GM18870 (cell line): ENCODE measurements at regions not wholly inside any gene's neighbourhood (a gene's known extent, or its start where the extent isn't known, plus 50 kb on each side); places are given as distances from the start of the nearest gene placed in this dataset.
"Not testable (repeated sequence)": the region's sequence is repeated elsewhere in the genome, so short reads cannot be mapped to it uniquely, and the experiment has no call there.

Experiments used
- ATAC-seq: cut with Tn5 transposase; IDR thresholded peaks from one replicate; pipeline ENCODE4 v1.9.1; 2021; ENCODE audit warnings: moderate library complexity; ENCODE audit not compliant: unreplicated experiment

DNA sequence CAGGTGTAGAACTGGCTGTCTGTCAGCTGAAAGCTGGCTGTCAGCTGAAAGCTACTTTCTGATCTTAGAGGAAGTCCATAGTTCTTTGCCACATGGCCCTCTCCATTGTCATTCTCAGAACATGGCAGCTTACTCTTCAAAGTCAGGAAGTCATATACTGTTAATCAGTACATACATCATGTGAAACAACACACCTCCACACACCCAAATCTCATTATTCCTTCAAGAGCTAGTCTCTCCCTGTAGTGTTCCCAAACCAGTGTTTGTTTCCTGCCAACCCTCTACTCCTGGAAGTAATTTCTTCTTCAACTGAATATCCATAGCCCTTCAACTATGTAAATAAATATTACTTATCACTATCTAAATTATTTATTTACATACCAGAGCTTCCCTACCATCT lies 58.9 kb downstream of the OR5AK2 start:
- ATAC-seq, result no peak

DNA sequence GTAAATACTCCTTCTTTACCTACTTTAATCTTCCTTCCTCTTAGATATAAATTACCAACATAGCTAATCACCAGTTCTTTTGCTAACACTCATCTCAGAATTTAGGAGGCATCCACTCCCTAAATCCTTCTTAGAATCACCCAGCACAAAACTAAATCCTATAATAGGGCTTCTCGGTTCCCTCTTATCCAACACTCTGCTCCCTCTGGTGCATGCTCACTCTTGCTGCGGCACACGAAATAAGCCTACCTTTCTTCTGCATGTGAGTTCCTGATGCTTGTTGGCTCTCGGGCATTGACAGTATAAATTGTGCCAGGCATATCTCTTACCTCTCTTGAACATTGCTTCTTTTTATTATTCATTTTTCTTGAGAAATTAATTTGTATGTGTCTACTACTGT lies 61.0 kb downstream of the OR5AK2 start:
- no peak for ATAC-seq

DNA sequence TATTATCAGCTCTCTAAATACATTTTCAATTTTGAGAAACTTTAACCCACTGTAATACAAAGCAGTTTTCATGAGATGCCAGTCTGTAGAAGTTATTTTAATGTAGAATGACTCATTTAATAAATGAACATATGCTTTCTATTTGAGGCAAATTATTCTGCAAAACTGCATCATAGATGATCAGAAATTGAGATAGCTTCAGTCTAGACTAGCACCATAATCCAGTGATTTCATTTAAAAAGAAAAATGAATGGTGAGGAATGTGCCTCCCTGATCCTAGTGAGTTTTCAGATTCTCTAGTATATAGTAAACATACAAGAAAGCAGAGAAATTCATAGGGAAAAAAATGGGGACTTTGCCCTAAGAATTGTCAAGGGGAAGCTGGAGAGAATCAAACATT lies 66.1 kb downstream of the OR5AK2 start:
- no peak for ATAC-seq

DNA sequence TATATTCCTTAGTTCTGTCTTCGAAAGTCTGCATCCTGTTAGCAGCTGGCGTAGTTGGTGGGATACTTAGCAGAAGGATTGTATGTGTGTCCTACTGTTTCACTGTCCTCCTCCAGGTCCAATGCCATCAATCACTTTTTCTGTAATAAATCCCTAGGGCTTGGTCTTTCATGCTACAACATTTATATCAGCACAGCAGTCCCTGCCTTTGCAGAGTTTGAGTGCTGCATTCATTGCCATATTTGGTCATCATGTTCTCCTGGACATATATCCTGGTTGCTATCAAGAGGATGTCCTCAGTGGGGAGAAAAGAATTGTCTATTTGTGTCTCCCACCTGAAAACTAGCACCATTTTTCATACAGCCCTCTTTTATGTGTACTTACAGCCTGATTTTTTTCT lies 67.0 kb downstream of the OR5AK2 start:
- no peak for ATAC-seq

DNA sequence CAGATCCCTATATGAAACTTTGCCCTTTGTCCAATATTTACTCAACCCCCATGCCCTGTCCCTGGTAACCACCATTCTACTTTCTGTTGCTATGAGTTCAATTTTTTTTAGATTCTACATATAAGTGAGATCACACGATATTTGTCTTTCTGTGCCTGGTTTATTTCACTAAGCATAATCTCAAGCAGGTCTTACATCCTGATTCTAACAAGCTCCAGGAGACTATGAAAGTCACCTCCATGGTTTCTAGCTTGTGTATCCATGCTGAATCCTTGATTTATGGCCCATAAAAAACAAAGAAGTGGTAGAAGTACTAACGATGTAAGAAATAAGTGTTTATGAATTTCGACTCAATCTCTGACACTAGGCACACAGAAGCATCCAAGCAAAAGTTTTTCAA lies 68.0 kb downstream of the OR5AK2 start:
- ATAC-seq, result no peak

DNA sequence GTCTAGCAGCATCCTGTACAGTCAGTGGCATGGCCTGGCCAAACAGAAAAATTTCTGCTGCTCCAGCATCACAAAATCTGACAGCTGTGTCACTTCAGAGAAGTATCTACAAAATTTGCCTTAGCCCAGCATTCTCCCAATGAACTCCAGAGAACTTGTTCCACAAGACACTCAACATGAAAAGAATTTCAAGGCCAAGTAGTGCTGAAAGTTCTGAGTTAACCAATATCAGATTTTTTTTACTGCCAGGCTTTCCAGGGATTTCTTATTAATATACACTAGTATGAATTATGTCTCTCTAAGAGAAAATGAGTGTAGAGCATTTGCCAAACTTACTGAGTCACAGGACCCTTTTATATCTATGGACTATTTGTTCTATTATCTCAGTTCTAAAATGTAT lies 68.8 kb downstream of the OR5AK2 start:
- ATAC-seq, result no peak

DNA sequence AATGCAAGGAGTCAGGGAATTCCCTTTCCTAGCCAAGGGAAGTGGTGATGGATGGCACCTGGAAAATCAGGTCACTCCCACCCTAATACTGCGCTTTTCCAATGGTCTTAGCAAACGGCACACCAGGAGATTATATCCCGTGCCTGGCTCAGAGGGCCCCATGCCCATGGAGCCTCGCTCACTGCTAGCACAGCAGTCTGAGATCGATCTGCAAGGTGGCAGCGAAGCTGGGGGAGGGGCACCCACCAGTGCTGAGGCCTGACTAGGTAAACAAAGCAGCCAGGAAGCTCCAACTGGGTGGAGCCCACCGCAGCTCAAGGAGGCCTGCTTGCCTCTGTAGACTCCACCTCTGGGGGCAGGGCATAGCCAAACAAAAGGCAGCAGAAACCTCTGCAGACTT lies 74.2 kb downstream of the OR5AK2 start:
- not testable (repeated sequence) for ATAC-seq

DNA sequence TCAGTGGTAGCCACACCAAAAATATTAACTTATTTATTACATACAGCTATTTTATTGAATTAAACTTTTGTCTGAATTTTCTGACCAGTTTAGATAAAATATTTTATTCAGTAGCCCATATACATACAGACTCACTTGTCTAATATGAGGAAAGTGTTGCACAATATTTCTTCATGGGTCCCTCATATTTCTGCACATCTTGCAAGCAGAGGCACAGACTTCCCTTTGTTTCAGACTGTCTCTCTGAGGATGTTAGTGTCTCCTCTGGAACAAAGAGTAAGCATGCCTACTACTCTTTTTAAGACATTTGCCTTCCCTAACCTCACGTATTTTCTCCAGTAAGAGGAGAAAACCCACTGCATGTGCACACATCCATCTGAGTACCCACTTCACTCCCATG lies 81.2 kb downstream of the OR5AK2 start:
- no peak for ATAC-seq

DNA sequence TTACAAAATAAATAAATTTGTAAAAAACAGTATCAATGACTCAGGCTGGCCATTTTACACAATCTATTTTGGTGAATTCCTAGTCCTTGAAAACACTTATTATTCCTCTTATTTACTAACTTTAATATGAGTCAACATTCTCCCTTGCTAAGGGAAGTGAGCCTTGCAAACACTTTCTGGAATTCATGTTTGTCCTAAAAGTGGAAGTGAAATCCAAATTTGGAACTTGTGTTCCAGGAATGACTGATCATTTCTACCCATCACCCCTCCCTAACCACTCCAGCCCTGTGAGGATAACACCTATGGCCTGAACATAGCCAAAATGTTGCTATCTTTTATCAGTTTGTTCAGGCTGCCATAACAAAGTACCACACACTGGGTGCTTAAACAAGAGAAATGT lies 83.1 kb downstream of the OR5AK2 start:
- no peak for ATAC-seq

DNA sequence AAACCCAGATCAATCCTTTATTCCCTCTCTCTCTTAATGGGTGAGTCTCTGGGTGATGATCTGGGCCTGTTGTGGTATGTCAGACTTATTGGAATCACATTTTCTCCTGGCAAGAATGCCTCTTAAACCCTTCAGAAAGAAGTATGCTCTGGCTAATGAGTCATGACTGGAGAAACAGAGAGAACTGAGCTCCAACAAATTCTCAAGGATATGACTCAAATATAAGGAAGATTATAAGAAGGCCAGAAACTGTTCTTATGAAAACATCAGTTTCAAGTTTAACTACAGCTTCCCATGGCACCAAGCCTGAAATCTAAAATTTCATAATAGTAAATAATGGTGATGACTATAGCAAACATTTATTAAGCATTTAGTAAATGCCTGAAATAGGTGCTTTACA lies 83.9 kb downstream of the OR5AK2 start:
- no peak for ATAC-seq

DNA sequence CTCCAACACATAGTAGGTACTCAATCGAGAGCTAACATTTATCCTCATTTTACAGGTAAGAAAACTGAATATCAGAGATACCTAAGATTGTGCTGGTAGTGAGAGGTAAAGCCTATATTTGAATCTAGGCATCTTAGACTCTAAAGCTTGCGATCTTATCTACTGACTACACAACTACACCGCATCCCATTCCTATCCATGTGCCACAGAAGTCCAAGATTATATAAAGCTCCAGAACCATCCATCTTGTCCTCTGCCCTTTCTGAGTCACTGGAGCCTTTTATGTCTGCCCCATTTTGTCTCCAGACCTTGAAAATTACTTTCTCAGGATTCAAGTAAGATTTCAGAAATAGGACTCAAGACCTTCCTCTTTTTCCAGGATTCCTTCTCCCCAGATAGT lies 84.4 kb downstream of the OR5AK2 start:
- ATAC-seq, result no peak

DNA sequence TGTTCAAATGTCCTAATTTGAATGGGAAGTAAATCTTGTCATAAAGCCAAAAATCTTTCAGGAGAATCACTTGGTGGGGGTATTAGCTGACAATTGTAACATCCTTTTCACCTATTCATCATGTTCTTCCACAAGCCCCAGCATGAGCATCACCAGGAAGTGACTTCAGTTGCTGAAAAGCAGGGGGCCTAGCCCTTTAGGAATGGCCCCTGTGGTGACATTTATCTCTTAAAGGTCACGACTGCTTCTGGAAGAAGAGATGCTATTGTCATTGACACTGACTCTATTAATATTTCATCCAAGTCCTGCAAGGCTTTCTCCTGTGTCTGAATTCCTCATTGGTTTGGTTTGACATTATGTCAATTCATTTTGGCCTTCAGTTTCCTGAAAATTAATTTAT lies 92.6 kb downstream of the OR5AK2 start:
- ATAC-seq, result no peak

DNA sequence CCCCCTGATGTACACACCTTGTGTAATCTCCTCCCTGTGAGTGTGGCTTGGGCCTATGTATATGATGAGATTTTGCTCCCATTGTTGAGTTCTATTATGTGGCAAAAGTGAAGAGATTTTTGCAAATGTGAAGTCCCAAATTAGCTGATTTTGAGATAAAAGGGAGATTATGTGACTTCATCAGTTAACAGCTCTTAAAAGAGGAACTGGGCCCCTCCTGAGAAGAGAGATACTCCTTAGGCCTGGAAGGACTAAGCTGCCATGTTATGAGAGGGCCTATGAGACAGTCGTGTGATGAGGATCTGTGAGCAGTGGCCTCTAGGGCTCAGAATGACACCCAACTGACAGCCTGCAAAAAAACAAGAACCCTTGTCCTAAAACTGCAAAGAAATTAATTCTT lies 93.4 kb downstream of the OR5AK2 start:
- no peak for ATAC-seq

DNA sequence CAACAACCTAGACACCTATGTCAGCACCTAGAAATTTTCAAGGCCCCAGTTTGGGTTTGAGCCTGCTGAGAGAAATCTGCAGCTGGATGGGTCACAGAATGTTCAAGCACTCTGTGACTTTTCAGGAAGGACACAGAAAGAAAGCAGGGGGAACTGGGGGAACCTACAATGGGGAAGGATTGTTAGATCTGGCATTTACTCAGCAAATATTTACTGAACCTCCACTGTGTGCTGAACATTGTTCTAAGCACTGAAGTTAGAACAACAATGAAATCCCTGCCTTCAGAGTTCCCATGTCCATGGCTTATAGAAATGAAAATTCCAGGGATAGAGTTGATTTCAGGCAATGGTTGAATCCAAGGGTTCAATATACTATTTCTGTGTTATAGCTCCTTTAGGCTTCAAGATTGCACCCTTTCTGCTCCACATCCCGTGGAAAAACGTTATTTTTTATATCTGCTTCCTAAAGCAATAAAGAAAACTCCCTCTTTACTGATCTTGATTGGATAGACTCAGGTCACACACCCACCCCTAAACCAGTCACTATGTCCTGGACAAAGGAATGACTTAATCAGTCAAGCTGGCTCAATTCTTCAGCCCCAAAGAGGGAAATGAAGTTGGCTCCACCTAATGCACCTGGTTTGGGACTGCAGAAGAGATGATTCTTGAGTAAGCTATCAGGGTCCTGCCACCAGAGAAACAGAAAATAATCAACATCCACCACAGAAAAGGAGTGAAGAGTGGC lies 95.1 kb downstream of the OR5AK2 start:
- ATAC-seq, result no peak

DNA sequence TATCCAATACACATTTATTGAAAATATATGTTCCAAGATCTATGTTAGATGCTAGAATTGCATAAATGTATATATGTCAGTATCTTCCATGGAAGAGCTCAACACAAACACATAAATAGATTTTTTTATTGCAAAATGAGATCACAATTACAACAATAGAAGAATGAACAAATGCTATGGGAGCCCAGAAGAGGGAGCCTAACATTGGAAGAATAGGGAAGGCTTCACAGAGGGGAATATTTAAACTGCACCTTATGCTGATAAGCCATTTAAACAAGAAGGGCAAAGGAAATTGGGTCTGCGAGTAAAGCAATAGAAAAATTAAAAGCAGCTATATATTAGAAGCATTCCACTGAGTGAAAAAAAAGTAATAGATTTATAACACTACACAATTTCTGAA lies 96.1 kb upstream of the LRRC55 start:
- ATAC-seq, result no peak

DNA sequence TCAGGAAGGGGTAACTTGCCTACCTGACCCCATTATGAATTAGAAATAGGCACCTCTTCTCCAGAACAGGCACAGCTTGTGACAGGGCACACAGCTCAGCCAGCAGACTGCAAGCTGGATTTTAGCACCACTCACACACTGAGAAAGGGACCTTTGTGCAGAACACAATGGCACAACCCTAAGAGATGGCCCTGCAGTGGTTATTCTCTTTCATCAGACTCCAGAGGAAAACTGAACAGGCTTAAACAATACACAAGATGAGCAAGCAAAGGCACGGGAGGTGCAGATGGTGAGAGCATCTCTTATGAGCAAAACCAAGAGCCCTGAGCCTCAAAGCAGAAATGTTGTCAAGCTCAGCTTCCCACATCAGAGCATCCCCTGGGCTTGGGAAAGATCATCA lies 93.8 kb upstream of the LRRC55 start:
- no peak for ATAC-seq

DNA sequence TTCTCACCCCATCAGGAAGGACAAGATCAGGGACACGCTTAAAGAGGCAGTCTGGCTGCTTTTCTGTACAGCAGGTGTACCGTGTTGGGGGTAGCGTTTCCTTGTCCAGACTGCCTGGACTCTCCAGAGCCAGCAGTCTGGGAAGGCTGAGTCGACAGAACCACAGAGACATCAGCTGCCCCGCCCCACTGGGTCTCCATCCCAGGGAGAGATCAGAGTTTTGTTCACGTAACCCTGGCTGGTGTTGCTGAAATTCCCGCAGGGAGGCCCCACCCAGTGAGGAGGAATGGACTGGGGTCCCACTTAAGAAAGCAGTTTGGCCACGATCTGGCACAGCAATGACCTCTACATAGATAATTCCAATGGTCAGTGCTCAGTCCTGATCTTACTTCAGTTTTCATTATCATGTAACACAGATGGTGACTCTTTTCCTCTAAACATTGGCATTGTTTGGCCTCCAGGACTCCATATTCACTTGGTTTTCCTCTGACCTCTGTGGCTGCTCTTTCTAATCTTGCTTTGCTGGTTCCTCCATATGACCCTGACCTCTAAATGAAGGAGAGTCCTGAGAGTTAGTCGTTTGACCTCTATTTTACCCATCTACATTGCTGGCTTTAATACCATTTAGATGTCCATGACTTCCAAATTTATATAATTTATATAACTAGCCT lies 89.6 kb upstream of the LRRC55 start:
- no peak for ATAC-seq

DNA sequence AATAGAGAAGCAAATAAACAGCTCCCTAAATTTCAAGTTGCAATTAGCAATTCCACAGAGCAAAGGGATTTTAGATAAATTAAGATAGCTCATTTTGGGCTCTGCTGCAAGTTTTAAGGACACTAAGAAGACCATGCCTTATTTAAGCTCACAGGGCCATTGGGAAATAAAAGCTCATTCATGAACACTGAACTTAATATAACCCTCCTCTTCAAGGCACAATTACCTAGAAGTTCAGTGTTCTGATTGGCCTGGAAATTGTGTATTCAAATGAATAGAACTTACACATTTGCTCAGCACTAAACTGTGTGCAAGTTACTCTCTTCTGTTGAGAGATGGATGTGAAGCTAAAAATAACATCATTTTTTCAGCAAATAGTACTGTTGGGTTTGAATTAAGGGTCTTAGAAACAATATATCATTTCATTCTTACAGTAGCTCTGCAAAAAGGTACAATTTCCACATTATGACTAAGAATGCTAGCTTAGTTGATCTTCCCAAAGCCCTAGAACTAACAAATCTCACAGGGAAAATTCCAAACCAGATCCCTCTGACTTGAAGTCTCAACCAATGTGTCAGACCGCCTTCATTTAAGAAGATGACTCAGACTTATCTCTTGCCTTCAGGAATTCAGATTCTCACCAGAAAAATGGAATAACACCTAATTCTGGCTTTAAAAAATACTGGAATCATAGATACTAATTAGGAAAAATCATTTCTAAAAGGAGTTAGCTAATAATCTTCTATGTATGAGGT lies 87.4 kb upstream of the LRRC55 start:
- no peak for ATAC-seq

DNA sequence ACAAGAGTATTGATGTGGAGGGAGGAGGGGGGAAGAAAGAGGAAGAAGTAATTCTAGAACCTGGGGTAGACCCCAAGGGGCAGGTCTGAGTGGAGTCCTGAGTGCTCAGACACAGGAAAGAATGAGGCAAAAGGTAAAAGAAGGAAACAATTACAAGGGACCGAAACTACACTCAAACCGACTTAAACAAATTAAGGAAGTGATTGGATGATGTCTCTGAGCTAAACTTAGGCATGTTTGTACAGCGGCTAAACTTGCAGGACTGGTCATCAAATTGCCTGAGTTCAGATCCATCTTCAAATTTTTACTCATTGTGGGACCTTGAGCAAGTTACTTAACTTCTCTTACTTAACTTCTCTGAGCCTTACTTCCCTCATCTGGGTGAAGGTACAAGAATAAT lies 86.3 kb upstream of the LRRC55 start:
- peak; percentile 50 for ATAC-seq

DNA sequence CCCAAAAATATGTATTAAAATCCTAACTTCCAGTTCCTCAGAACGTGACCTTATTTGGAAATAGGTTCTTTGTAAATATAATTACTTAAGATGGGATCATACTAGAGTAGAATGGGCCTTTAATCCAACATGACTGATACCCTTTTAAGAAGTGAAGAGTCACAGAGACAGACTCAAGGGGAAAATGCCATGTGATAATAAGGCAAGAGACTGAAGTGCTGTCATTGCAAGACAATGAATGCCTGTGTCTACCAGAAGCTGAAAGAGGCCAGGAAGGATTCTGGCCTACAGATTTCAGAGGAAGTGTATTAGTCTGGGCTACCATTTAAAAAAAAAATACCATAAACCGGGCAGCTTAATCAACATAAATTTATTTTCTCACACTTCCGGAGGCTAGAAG lies 85.9 kb upstream of the LRRC55 start:
- ATAC-seq, result no peak

DNA sequence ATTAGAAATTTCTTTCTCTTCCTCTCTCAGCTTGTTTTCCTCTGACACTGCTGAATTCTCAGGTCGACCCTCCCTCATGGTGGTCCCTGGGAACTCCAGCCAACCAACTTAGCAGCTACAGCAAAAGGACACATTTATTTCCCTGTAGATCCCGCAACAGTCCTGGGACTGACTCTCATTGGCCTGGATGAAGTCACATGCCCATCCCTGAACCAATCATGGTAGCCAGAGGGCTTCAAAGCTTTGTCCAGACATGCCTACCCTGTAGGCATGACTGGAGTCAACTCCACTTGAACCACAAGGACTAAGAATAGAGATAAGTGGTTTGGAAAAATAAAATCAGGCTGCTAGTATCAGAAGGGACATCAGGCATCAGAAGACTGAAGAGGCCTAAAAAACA lies 84.6 kb upstream of the LRRC55 start:
- ATAC-seq, result no peak

DNA sequence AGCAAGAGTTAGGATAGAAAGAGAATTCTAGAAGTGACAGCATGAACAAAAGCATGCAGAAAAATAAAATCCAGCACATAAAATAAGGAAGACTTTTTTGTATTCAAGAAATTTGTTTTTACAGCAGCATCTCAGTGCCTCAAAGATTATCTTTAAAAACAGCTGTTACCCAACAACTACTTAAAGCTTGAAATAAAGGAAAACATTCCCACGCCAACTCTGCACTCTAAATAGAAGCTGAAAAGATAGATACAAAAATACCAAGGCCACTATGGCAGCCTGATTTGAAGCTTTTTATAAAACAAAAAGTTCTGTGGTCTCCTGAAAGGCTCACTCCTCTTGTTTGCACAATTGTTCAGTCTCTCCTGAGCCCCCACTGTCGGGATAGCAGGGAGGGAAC lies 83.6 kb upstream of the LRRC55 start:
- ATAC-seq, result no peak
